ENCODE measurements at regions not wholly inside any gene's neighbourhood (a gene's known extent, or its start where the extent isn't known, plus 50 kb on each side); places are given as distances from the start of the nearest gene placed in this dataset.

GRCh38 chr6:56897789-56898529, 56.9 kb upstream of the BEND6 start:
- no peaks in the 10 kb centered on the region for H3K27me3 ChIP-seq
- no peaks in the 10 kb centered on the region for H3K36me3 ChIP-seq
- DNase-seq (ENCODE audit: low read depth in 1 of 2, low spot score in 1 of 2) = no peak
- no peak overlapping the region for H3K4me3 ChIP-seq
- H3K4me1 ChIP-seq (ENCODE audit: low read depth) = no peaks in the 10 kb centered on the region
- TF ChIP-seq CTCF (IDR thresholded peaks at IDR 0.05; ENCODE audit: low read depth, low read length) = no peak
- no peak overlapping the region for H3K27ac ChIP-seq
- H3K9me3 ChIP-seq (ENCODE audit: low read depth) = no peaks in the 10 kb centered on the region

GRCh38 chr6:56891754-56892153, 63.2 kb upstream of the BEND6 start:
- Histone ChIP-seq H3K27ac (no peak overlapping the region), H3K4me1 (ENCODE audit: low read depth) (no peaks in the 10 kb centered on the region), H3K9me3 (ENCODE audit: low read depth) (no peaks in the 10 kb centered on the region), H3K4me3 (no peak overlapping the region), H3K36me3 (no peaks in the 10 kb centered on the region), H3K27me3 (no peaks in the 10 kb centered on the region)
- no peak for TF ChIP-seq CTCF (IDR thresholded peaks at IDR 0.05; ENCODE audit: low read depth, low read length)
- DNase-seq (ENCODE audit: low read depth in 1 of 2, low spot score in 1 of 2) = no peak

- Histone ChIP-seq H3K27me3 (no peaks in the 10 kb centered on the region), H3K36me3 (no peaks in the 10 kb centered on the region), H3K27ac (no peak overlapping the region), H3K4me3 (no peak overlapping the region), H3K4me1 (ENCODE audit: low read depth) (no peaks in the 10 kb centered on the region), H3K9me3 (ENCODE audit: low read depth) (no peaks in the 10 kb centered on the region)
- DNase-seq (ENCODE audit: low read depth in 1 of 2, low spot score in 1 of 2) = peak in 1 of 2 donors; percentile 88
- TF ChIP-seq CTCF (IDR thresholded peaks at IDR 0.05; ENCODE audit: low read depth, low read length) = no peak
These were observed 64.1 kb upstream of the BEND6 start for GRCh38 chr6:56890683-56891429.

- no peak for TF ChIP-seq CTCF (IDR thresholded peaks at IDR 0.05; ENCODE audit: low read depth, low read length)
- H3K9me3 ChIP-seq (ENCODE audit: low read depth) = no peaks in the 10 kb centered on the region
- no peak overlapping the region for H3K27ac ChIP-seq
- no peak overlapping the region for H3K4me3 ChIP-seq
- no peak for DNase-seq (ENCODE audit: low read depth in 1 of 2, low spot score in 1 of 2)
- H3K27me3 ChIP-seq = no peaks in the 10 kb centered on the region
- no peaks in the 10 kb centered on the region for H3K36me3 ChIP-seq
- no peaks in the 10 kb centered on the region for H3K4me1 ChIP-seq (ENCODE audit: low read depth)
These were observed 64.8 kb upstream of the BEND6 start for GRCh38 chr6:56890066-56890465.

GRCh38 chr6:56889492-56889891, 65.4 kb upstream of the BEND6 start:
- TF ChIP-seq CTCF (IDR thresholded peaks at IDR 0.05; ENCODE audit: low read depth, low read length) = no peak
- Histone ChIP-seq H3K4me3 (no peak overlapping the region), H3K27me3 (no peaks in the 10 kb centered on the region), H3K36me3 (no peaks in the 10 kb centered on the region), H3K4me1 (ENCODE audit: low read depth) (no peaks in the 10 kb centered on the region), H3K9me3 (ENCODE audit: low read depth) (no peaks in the 10 kb centered on the region), H3K27ac (no peak overlapping the region)
- DNase-seq (ENCODE audit: low read depth in 1 of 2, low spot score in 1 of 2) = no peak

All from cardiac muscle cell (in vitro differentiated cells and primary cell).